HG03139 (cell line): ENCODE measurements at regions not wholly inside any gene's neighbourhood (a gene's known extent, or its start where the extent isn't known, plus 50 kb on each side); places are given as distances from the start of the nearest gene placed in this dataset.

ENCODE experiments used
- ATAC-seq: cut with Tn5 transposase; IDR thresholded peaks from one replicate; pipeline ENCODE4 v1.9.1; 2021; ENCODE audit not compliant: unreplicated experiment

DNA sequence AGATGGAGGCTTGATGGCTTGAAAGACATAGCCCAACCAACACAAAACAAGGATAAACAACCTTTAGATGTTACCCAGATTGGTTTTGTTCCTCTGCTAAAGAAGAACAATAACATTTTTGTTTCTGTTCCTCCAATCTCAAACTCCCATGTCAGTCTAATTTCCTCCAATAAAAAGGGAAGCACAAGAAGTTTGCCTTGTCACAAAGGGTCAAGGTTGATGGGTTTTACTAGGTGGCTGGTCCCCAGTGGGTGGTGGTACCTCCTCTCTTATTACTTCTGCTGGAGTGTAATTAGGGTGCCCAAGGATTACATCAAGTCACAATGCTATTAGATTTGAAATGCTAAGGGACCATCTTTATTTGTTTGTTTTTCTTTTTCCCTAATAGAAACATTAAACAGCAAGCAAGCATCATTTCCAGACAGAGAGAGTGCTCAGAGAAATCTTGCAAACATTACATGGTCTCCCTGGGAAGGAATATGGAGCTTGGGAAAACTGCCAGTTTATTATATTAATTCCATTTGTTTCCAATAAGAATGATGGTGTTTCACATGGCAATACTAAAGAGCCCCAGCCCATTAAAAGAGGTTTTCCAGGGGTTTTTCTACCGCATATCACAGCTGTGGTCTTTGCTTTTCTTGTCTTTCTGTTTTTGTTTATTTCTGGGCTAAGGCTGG lies 78.3 kb upstream of the AOAH start:
- ATAC-seq, result no peak

DNA sequence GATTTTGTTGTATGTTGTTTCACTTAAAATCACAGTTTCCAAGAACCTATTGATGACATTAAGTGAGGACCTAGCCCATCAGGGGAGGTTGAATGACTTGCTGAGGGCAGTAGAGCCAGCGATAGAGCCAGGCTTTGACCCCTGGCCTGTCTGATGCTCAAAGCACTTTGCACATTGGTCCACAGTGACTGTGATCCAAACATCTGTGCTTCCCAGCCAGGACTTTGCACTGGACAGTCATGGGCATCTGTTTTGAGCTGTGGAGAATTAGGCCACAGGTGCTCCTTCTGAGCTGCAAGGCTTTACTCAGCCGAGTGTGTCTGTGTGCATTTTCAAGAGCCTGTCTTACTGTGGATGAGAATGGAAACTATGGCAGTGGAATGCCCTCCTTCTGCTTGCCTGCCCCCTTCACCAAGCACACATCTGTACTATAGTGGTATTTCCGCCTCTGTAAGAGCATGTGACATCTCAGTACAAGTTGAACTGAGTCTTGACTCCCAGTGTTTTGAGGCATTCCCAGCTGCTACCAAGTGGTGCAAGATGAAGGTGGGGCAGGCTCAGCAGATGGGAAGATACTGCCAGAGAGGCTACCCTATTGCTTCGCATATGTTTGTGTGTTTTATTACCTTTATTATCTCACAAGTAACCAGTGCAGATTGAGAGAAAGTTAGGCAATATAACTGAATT lies 72.7 kb upstream of the AOAH start:
- no peak for ATAC-seq

DNA sequence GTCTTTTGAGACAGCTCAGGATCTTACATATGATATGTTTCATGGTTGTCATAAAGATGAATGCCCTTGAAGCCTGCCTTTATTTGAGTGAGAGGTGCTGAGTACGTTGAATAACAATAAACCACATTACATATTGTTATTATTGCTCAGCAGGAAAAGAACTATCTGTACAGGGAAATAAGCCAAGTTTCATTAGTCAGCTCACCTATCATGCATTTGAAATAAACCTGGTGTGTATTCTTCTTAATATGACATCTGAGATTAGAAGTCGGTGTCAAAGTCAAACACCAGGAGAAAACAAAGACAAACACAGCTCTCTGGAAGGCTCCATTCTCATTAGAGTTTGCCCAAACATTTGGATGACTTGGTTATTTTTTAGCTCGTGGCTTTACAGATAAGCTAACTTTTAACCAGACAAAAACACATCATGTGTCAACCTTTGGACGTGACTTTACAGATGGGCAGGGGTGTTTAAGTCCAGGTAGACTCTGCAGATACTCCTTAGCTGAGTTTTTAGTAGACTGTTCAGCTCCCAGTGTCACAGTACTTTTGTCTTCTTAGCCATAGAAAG lies 71.2 kb upstream of the AOAH start:
- ATAC-seq, result no peak

DNA sequence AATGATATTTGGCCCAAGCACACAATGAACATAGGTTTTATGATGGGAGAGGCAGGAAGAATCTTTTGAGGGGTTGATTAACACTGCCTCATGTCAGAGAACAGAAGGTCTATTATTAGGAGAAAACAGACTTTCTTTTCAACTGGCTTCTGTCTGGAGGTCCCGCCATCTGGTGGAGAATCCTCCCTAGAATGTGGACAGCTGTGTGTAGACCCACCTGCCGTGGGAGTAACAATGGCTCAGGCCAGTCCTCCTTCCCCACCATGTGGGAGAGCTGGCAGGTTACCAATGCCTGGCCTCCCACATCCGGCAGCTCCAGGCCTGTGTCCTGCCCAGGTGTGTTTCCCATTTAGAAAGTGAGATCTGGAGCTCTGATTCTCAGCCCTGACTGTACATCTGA lies 70.4 kb upstream of the AOAH start:
- no peak for ATAC-seq

DNA sequence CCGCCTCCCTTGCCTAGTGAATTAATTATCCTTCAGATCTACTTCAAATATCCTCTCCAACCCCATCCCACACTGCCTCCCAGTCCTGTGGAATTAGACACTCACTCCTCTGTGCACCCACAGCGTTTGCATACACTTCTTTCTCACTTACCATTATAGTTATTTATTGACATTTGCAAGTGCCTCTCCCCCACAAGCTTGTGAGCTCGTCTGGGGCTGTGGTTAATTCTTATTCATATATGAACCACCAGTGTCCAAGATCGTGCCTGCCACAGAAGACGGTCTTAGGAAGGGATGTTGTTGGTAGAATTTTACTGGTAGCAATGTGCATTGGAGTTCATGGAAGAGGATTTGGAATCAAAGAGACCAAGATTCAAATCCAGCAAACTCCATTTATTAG lies 68.1 kb upstream of the AOAH start:
- ATAC-seq, result no peak

DNA sequence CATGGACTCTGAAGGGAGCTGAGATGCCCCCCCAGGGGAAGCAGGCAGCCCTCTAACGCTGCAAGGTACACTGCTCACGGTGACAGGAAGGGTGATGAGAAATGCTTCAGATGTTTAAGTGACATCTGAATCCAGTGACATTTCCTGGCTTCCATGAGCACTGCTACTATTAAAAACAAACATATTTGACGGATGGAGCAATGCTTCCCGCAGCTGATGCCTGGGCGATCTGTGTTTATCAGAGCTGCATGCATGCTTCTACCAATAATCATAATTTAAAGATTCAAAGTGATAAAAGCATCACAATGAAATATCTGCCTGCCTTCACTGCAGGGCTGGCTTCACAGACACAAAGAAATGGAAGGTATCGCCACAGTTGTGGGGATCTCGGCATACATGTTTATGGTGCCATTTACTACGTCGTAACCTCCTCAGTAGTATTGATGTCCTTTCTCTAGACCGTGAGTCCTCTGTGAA lies 66.1 kb upstream of the AOAH start:
- ATAC-seq, result no peak

DNA sequence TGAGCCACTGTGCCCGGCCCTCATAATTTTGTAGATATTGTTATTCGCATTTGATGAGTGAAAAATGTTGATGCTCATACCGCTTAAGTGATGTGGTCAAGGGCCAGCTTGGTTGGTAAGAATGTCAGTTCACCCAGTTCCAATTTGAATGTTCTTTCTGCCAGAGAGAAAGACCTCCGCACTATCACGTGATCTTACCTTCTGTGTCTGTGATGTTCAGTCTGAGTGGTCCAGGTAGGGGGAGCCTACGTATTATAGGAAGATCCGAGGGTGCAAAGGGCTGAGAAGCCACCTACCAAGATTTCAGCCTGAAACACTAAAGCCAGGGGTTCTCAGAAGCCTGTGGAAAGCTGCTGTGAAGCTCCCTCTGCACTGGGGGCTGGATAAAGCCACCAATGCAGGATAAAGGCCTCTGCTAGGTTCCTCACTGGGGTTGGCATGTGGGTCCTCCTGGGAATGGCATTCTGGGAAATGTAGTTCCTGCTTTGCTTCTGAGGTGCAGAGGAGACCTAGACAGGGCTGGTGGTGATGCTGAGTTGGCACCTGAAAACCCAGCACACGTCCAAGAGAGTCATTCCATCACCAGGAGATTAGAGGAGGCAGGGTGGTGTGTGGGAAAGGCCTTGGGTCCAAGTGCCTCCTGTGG lies 64.7 kb upstream of the AOAH start:
- no peak for ATAC-seq

DNA sequence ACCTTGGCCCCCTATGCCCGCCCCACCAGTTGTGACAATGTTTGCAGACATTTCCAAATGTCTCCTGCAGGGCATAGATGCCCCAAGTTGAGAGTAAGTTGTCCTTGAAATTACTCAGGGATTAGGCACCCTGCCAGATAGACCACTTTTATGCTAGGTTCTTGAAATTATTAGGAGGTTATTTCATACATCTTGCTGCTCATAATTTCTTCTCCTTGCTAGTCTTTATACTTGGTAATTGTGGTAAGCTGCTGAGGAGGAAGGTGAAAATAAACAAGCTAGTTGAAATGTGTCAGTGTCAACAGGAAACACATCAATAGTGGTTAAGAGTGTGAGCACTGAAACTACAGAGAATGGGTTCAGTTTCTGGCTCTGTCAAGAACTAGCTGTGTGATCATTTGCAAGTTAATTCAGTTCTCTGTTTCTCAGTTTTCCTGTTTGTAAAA lies 63.7 kb upstream of the AOAH start:
- no peak for ATAC-seq

DNA sequence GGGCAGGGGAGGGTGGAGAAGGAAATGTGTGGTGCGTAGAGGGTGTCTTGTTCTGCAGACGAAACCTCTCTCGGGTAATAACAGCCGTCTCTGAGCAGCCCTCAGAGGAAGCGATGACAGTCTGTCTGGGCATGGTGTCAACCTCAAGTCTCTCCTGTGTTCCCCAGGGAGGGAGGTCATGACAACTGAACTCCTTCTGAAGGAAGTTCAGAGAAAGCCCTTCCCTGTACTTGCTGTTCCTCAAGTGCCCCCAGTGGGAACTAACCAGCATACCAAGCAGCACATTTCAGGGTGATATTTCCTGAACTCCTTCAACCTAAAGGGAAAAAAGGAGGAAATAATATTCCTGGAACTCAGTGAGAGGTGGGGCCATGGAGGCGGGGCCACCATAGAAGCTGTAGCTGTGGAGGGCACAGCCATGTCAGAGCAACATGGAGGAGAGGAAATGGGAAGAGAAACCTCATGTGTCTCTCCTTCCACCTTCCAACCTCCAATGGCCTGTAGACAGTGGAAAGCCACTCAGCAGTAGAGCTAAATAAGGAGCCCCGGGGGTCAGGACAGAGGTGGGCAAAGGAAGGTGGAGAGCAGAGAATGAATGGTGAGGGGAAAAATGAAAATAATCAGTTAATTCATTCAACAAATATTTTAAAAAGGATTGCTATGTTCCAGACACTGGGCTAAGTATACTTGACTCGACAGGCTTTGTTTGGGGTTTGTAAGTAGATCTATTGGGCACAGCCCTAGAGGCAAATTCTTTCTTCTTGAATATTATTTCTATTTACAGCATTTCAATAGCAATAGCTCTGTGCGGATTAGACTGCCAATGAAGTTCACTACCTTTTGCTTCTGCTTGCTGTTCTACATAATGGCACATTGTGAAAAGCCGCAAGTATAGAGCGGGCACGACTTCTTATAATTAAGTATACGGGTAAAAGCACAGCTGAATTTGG lies 61.0 kb upstream of the AOAH start:
- ATAC-seq, result peak; percentile 98

DNA sequence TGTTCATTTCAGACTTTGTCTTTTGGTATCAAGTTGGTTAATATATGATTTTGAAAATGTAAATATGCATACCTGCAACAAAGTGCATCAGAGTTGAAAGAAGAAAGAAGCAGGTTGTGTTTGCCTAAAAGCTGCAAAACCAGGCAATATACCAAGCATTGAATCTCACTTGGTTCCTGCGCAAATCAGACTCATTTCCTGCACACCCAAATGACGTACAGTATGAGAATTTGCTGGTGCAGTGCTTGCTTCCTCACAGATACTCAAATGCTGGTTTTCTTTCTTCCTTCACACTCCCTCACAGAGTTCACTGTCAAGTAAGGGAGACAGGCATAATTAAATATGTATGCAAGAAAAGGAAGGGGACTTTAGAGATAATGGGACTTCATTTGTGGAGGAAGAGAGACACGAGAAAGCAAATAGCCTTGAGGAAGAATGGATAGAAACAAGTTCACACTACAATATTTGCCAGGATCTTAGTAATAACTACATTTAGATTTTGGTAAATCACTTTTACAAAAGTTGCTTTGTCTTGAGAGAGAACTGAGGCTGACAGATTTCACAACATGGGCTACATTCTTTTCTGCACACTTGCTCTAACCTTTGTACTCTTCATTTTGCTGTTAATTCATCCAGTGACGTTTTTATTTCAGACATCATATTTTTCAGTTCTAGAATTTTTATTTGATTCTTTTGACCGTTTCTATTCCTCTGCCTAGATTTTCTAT lies 56.9 kb upstream of the AOAH start:
- no peak for ATAC-seq

DNA sequence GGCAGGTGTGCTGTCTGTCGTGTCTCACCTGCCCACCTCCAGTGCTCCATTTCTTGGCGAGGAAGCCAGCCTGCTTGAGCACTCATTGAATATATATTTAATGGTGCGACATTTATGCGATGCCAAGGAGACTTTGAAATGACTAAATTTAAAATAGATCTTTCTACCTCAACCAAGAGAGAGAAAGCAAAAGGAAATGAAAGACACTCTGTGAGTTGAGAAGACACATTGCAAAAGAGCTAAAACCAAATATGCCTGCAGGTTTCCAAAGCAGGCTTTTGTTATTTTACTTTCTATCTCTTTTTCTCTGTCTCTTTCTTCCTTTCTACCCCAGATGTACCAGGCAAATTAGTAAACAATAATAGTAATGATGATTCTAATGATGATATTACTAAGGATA lies 53.6 kb upstream of the AOAH start:
- ATAC-seq, result no peak

DNA sequence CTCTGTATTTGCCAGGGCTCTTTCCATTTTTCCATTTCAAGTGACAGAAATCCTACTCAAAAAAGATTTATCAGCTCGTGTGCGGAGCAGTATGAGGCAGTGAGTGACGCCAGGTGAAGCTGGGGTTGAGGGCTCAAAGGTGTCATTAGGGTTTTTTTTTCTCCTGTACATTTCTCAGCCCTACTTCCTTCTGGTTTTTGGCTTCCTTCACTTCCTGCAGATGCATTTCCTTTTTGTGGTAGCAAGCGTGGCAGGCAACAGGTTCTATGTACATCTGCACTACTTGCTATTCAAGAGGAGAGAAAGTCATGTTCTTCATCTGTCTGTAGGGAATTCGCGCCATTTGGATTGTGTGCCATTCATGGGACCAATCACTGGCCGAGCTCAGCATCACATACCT lies 52.8 kb upstream of the AOAH start:
- no peak for ATAC-seq

DNA sequence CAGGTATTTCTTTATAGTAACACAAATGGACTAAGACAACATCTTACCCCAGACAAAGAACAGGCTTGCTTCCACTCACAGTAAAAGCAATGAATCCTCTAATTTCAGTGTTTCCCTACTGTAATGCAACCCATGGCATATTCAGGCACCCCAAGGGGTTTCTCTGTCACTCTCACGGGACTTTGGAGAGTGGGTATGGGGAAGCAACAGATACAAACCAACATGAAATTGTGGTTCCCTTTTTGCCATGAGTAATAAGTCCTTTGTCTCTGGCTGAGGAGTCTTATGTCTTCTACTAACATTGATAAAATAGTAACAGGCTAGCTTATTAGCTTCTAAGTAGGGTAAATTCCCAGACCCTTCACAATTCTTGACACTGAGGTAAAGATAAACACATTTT lies 51.4 kb upstream of the AOAH start:
- no peak for ATAC-seq

DNA sequence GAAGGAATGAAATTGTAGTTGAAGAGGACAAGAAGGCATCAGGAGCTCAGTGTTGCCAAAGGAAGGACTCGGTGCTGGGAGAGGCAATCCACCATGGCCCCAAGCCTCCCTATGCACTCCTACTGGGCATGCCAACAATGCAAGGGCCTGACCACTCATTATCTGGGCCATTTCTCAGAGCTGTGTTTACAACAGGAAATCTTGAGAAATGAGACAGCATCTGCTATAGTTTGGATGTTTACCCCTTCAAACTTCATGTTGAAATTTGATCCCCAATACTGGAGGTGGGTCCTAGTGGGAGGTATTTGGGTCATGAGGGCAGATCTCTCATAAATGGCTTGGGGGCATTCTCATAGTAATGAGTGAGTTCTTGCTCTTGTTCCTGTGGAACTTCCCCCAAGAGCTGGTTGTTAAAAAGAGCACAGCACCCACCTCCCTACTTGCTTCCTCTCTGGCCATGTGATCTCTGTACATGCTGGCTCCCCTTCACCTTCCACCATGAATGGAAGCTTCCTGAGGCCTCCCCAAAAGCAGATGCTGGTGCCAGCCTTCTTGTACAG lies 50.8 kb upstream of the AOAH start:
- no peak for ATAC-seq
